Cardiac fibroblast (primary cell): ENCODE measurements at regions not wholly inside any gene's neighbourhood (a gene's known extent, or its start where the extent isn't known, plus 50 kb on each side); places are given as distances from the start of the nearest gene placed in this dataset.
A peak's percentile ranks its signal among the peaks of the same experiment; 100 is the strongest.

Experiments used
- DNase-seq, 2 donors: peaks; one replicate each; pipeline versions ENCODE4 v3.0.0 to v3.0.0-alpha.2; 2010; ENCODE audit warnings: low read depth in 2 of 2
- H3K4me3 ChIP-seq, 2 donors: replicated peaks in 1 of 2; 1 replicate in 1 of 2; 2 replicates in 1 of 2; pipeline ENCODE4 v1.5.1; 2011; ENCODE audit warnings: low read depth in 2 of 2, low read length in 2 of 2, mild to moderate bottlenecking in 2 of 2, moderate library complexity in 1 of 2
- CTCF ChIP-seq: IDR thresholded peaks from one replicate; pipeline ENCODE4 v1.5.1; 2011; ENCODE audit warnings: low read depth, mild to moderate bottlenecking, low read length, inconsistent platforms

- no peak for TF ChIP-seq CTCF
- DNase-seq: no peak
Measured at GRCh38 chr12:111169032-111169431, 199.9 kb downstream of the PHETA1 start.

GRCh38 chr12:111168009-111168900 is 200.6 kb downstream of the PHETA1 start:
- no peak for DNase-seq
- TF ChIP-seq CTCF: no peak
- H3K4me3 ChIP-seq: no peak overlapping the region

More at GRCh38 chr12:111169032-111169431, 199.9 kb downstream of the PHETA1 start:
- no peak overlapping the region for H3K4me3 ChIP-seq

- peak in 1 of 2 donors; percentile 10 for DNase-seq
- TF ChIP-seq CTCF: no peak
- H3K4me3 ChIP-seq: no peak overlapping the region
Measured at GRCh38 chr12:111166779-111167540, 201.9 kb downstream of the PHETA1 start.

GRCh38 chr12:111164833-111165525 is 203.9 kb downstream of the PHETA1 start:
- no peak for DNase-seq
- TF ChIP-seq CTCF: no peak
- H3K4me3 ChIP-seq: no peak overlapping the region

- H3K4me3 ChIP-seq: no peak overlapping the region
- TF ChIP-seq CTCF: no peak
- no peak for DNase-seq
Measured at GRCh38 chr12:111163422-111163821, 205.5 kb downstream of the PHETA1 start.

GRCh38 chr12:111161898-111162297 is 207.0 kb downstream of the PHETA1 start:
- no peak overlapping the region for H3K4me3 ChIP-seq
- no peak for DNase-seq
- TF ChIP-seq CTCF: no peak
